ENCODE measurements at regions not wholly inside any gene's neighbourhood (a gene's known extent, or its start where the extent isn't known, plus 50 kb on each side); places are given as distances from the start of the nearest gene placed in this dataset.

GRCh38 chr22:49226096-49226495 lies 601.6 kb downstream of the BRD1 start:
- intact Hi-C loops (cut with micrococcal nuclease; ENCODE audit: unreplicated experiment): loop anchor here (5.0 kb wide), 1 partner anchor 1064 kb away; no protein-coding TSS in a partner anchor
- BruUV-seq (replicated peaks): no TSS peak
- no peak for TF ChIP-seq ZKSCAN1 (IDR thresholded peaks at IDR 0.05; ENCODE audit: low read length)
- TF ChIP-seq ZNF512B (CRISPR knock-in tag; IDR thresholded peaks at IDR 0.05; ENCODE audit: borderline replicate concordance): no peak
- TF ChIP-seq CERS6 (CRISPR knock-in tag; IDR thresholded peaks at IDR 0.05): no peak
- no peak for TF ChIP-seq PRMT3 (CRISPR knock-in tag; IDR thresholded peaks at IDR 0.05; ENCODE audit: borderline replicate concordance, low read depth)
- no peak for TF ChIP-seq ZNF230 (CRISPR knock-in tag; IDR thresholded peaks at IDR 0.05)
- no peak for TF ChIP-seq STAT6 (CRISPR knock-in tag; IDR thresholded peaks at IDR 0.05; ENCODE audit: borderline replicate concordance)
- no peak for TF ChIP-seq ZNF362 (CRISPR knock-in tag; IDR thresholded peaks at IDR 0.05; ENCODE audit: borderline replicate concordance)
- TF ChIP-seq NCOA1 (CRISPR knock-in tag; IDR thresholded peaks at IDR 0.05): no peak
- no peak for TF ChIP-seq ZNF354B (CRISPR knock-in tag; IDR thresholded peaks at IDR 0.05)
- no peak for TF ChIP-seq ZNF781 (CRISPR knock-in tag; IDR thresholded peaks at IDR 0.05; ENCODE audit: borderline replicate concordance, not compliant biosample characterization)
- no peak for TF ChIP-seq MED8 (CRISPR knock-in tag; IDR thresholded peaks at IDR 0.05; ENCODE audit: insufficient replicate concordance)
- no peak for TF ChIP-seq ZNF484 (CRISPR knock-in tag; IDR thresholded peaks at IDR 0.05; ENCODE audit: borderline replicate concordance, low read depth)
- no peak for TF ChIP-seq SNAI1 (CRISPR knock-in tag; IDR thresholded peaks at IDR 0.05; ENCODE audit: borderline replicate concordance)
- TF ChIP-seq ZMYM4 (CRISPR knock-in tag; IDR thresholded peaks at IDR 0.05): no peak
- TF ChIP-seq ZNF512 (CRISPR knock-in tag; IDR thresholded peaks at IDR 0.05): no peak
- TF ChIP-seq KDM1A (CRISPR knock-in tag; IDR thresholded peaks at IDR 0.05): no peak

More at GRCh38 chr22:49226096-49226495, 601.6 kb downstream of the BRD1 start:
- H3K4me2 ChIP-seq (ENCODE audit: low read depth, low read length): no peak overlapping the region
- ChIA-PET POLR2A (no interaction called here), CTCF (ENCODE audit: low intra/inter-chr PET ratio, low total read pairs) (no interaction called here)
- no peak for DNase-seq (ENCODE audit: low spot score)
- in situ Hi-C loops (cut with HindIII; ENCODE audit: extremely low pct_ligation_motif_present, low pct_unique_long_range_greater_than_20kb): no loop called here
- 19% methylated on average over 6 of the region's 6 CpGs for WGBS (ENCODE audit: low lambda C conversion rate)
- H3K36me3 ChIP-seq (replicated peaks in 1 of 2; ENCODE audit: control insufficient read depth in 1 of 2, insufficient read depth in 2 of 2, low read length in 2 of 2): no peaks in the 10 kb centered on the region
- no peaks in the 10 kb centered on the region for H3K9me3 ChIP-seq (ENCODE audit: low read length)
- H3K27ac ChIP-seq (ENCODE audit: extremely low read length, insufficient read depth, low read length): no peak overlapping the region
- H2AFZ ChIP-seq (ENCODE audit: low read length): no peak overlapping the region
- H4K20me1 ChIP-seq (ENCODE audit: insufficient read depth, low read length): no peaks in the 10 kb centered on the region
- no peak for FAIRE-seq
- no peaks in the 10 kb centered on the region for H3K79me2 ChIP-seq (ENCODE audit: insufficient read depth, low read length)
- no peak for ATAC-seq
- no peak overlapping the region for H3K9ac ChIP-seq (ENCODE audit: insufficient read depth, low read depth, low read length)
- H3K27me3 ChIP-seq (ENCODE audit: control insufficient read depth in 1 of 2, insufficient read depth in 2 of 2, low read length in 2 of 2): no peaks in the 10 kb centered on the region
- H3K4me1 ChIP-seq (ENCODE audit: insufficient read depth, low read length): no peaks in the 10 kb centered on the region
- no peak overlapping the region for H3K4me3 ChIP-seq (replicated peaks in 1 of 3; ENCODE audit: insufficient read depth in 1 of 3, low read depth in 2 of 3, low read length in 3 of 3)

Measured in HepG2 (cell line).